ENCODE measurements at regions not wholly inside any gene's neighbourhood (a gene's known extent, or its start where the extent isn't known, plus 50 kb on each side); places are given as distances from the start of the nearest gene placed in this dataset.

DNA sequence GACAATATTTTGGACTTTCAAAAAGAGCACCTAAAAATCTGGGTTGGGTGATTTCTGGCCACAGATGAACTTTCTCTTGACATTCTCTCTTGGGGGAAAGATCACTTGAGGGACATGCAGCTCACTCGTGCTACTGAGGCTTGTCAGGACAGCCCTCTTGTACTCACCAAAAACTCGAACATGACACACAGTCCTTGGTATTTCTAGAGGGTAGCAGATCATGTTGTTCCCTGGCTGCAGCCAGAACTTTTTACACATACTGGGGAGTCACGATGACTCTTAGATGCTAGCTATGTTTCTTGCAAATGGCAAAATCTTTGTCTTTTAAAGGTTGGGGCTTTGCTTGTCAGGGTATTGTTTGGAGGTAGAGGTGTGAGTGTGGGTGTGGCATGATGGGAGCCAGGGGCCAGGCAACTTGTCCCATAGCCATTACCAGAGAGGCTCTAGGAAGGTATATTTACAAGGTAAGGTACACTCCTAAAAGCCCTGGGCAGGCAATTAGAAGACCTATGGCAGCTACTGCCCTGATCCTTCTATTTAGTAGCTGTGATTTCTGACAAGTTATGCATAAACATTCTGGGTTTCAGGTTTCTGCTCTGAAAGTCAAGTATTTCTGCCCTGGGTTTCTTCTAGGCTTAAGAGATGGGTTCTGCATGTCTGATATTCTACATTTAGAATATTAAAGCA, 241.7 kb upstream of the TLL1 start:
- H3F3A ChIP-seq (ENCODE audit: low read depth), result no peaks in the 10 kb centered on the region
- H3K79me2 ChIP-seq (ENCODE audit: insufficient read depth, low read length), result no peaks in the 10 kb centered on the region
- no peak overlapping the region for H3K4me3 ChIP-seq (ENCODE audit: low read length, poor library complexity, severe bottlenecking)
- no peak overlapping the region for H2AFZ ChIP-seq (ENCODE audit: low read length)
- H3K4me2 ChIP-seq (ENCODE audit: low read depth, low read length, poor library complexity, severe bottlenecking), result no peak overlapping the region
- H3K4me1 ChIP-seq (ENCODE audit: insufficient read depth, low read length, poor library complexity, severe bottlenecking), result no peaks in the 10 kb centered on the region
- H3K9me2 ChIP-seq (replicated peaks; ENCODE audit: low read depth, low read length), result no peaks in the 10 kb centered on the region
- H3K9me3 ChIP-seq (ENCODE audit: insufficient read depth, low read depth, low read length), result no peaks in the 10 kb centered on the region
- TF ChIP-seq EZH2phosphoT487 (IDR thresholded peaks at IDR 0.05; ENCODE audit: borderline replicate concordance), result no peak
- TF ChIP-seq, protein P1, sequence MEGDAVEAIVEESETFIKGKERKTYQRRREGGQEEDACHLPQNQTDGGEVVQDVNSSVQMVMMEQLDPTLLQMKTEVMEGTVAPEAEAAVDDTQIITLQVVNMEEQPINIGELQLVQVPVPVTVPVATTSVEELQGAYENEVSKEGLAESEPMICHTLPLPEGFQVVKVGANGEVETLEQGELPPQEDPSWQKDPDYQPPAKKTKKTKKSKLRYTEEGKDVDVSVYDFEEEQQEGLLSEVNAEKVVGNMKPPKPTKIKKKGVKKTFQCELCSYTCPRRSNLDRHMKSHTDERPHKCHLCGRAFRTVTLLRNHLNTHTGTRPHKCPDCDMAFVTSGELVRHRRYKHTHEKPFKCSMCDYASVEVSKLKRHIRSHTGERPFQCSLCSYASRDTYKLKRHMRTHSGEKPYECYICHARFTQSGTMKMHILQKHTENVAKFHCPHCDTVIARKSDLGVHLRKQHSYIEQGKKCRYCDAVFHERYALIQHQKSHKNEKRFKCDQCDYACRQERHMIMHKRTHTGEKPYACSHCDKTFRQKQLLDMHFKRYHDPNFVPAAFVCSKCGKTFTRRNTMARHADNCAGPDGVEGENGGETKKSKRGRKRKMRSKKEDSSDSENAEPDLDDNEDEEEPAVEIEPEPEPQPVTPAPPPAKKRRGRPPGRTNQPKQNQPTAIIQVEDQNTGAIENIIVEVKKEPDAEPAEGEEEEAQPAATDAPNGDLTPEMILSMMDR (conservative IDR thresholded peaks at IDR 0.05; ENCODE audit: low read length), result no peak
- no peaks in the 10 kb centered on the region for H3K27me3 ChIP-seq (ENCODE audit: insufficient read depth, low read length, poor library complexity, severe bottlenecking)
- H4K20me1 ChIP-seq (ENCODE audit: insufficient read depth, low read length, poor library complexity, severe bottlenecking), result no peaks in the 10 kb centered on the region
- no peak overlapping the region for H3K9ac ChIP-seq (ENCODE audit: low read depth, low read length, poor library complexity, severe bottlenecking)
- H3K36me3 ChIP-seq (ENCODE audit: insufficient read depth, low read length), result no peaks in the 10 kb centered on the region

DNA sequence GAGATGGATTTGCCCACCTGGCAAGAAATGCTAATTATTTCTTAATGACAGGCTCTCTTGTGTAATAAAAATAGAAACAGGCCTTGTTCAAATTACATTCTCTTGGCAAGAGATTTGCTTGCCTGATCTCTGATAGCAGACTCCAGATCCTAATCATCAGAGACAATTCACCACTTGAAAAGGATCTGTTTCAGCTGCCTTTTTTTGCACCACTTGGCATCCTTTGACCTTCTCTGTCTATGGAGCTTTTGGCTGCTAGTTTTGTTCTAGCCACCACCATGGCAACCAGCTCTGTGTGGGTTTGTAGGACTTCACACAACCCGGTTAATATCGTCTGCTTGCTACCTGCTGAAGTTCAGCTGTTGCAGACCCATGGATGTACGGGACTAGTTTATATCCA, 241.1 kb upstream of the TLL1 start:
- Histone ChIP-seq H3K4me2 (ENCODE audit: low read depth, low read length, poor library complexity, severe bottlenecking) (no peak overlapping the region), H3K4me1 (ENCODE audit: insufficient read depth, low read length, poor library complexity, severe bottlenecking) (no peaks in the 10 kb centered on the region), H3K36me3 (ENCODE audit: insufficient read depth, low read length) (no peaks in the 10 kb centered on the region), H3K27me3 (ENCODE audit: insufficient read depth, low read length, poor library complexity, severe bottlenecking) (no peaks in the 10 kb centered on the region), H3K79me2 (ENCODE audit: insufficient read depth, low read length) (no peaks in the 10 kb centered on the region), H3F3A (ENCODE audit: low read depth) (no peaks in the 10 kb centered on the region), H4K20me1 (ENCODE audit: insufficient read depth, low read length, poor library complexity, severe bottlenecking) (no peaks in the 10 kb centered on the region), H3K9me2 (replicated peaks; ENCODE audit: low read depth, low read length) (no peaks in the 10 kb centered on the region), H3K4me3 (ENCODE audit: low read length, poor library complexity, severe bottlenecking) (no peak overlapping the region), H3K9me3 (ENCODE audit: insufficient read depth, low read depth, low read length) (no peaks in the 10 kb centered on the region), H3K9ac (ENCODE audit: low read depth, low read length, poor library complexity, severe bottlenecking) (no peak overlapping the region), H2AFZ (ENCODE audit: low read length) (no peak overlapping the region)
- no peak for TF ChIP-seq EZH2phosphoT487 (IDR thresholded peaks at IDR 0.05; ENCODE audit: borderline replicate concordance)
- TF ChIP-seq, protein P1 (conservative IDR thresholded peaks at IDR 0.05; ENCODE audit: low read length), result no peak

DNA sequence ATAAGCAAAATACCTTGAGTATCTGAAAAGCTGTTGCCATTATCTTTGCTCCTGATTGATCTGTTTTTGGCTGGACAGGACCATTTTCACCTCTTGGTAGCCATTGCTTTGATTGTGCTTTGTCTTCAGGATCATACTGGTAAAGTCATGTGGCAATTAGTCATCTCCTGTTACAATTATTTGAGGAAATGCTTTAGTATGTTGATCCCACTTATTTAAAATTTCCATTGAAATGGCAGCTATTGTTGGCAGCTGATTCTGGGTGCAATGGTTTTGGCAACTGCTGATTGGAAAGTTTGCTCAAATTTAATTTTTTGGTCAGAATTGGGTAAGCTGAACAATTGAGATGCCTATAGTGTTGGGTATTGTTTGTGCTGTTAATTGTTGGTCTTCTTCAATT, 238.3 kb upstream of the TLL1 start:
- H3K27me3 ChIP-seq (ENCODE audit: insufficient read depth, low read length, poor library complexity, severe bottlenecking), result no peaks in the 10 kb centered on the region
- H3K9me3 ChIP-seq (ENCODE audit: insufficient read depth, low read depth, low read length), result no peaks in the 10 kb centered on the region
- TF ChIP-seq EZH2phosphoT487 (IDR thresholded peaks at IDR 0.05; ENCODE audit: borderline replicate concordance), result no peak
- TF ChIP-seq, protein P1 (conservative IDR thresholded peaks at IDR 0.05; ENCODE audit: low read length), result no peak
- no peaks in the 10 kb centered on the region for H3K9me2 ChIP-seq (replicated peaks; ENCODE audit: low read depth, low read length)
- H3K36me3 ChIP-seq (ENCODE audit: insufficient read depth, low read length), result no peaks in the 10 kb centered on the region
- no peaks in the 10 kb centered on the region for H4K20me1 ChIP-seq (ENCODE audit: insufficient read depth, low read length, poor library complexity, severe bottlenecking)
- H3K4me2 ChIP-seq (ENCODE audit: low read depth, low read length, poor library complexity, severe bottlenecking), result no peak overlapping the region
- no peak overlapping the region for H3K4me3 ChIP-seq (ENCODE audit: low read length, poor library complexity, severe bottlenecking)
- H2AFZ ChIP-seq (ENCODE audit: low read length), result no peak overlapping the region
- no peaks in the 10 kb centered on the region for H3K79me2 ChIP-seq (ENCODE audit: insufficient read depth, low read length)
- no peak overlapping the region for H3K9ac ChIP-seq (ENCODE audit: low read depth, low read length, poor library complexity, severe bottlenecking)
- no peaks in the 10 kb centered on the region for H3K4me1 ChIP-seq (ENCODE audit: insufficient read depth, low read length, poor library complexity, severe bottlenecking)
- no peaks in the 10 kb centered on the region for H3F3A ChIP-seq (ENCODE audit: low read depth)
